ENCODE measurements at regions not wholly inside any gene's neighbourhood (a gene's known extent, or its start where the extent isn't known, plus 50 kb on each side); places are given as distances from the start of the nearest gene placed in this dataset.

GRCh38 chr1:90208949-90209348 lies 214.0 kb downstream of the ZNF326 start (continued):
- TF ChIP-seq AKAP8 (CRISPR knock-in tag; IDR thresholded peaks at IDR 0.05) (no peak), U2AF2 (IDR thresholded peaks at IDR 0.05; ENCODE audit: low read depth, low read length) (no peak), ZNF337 (CRISPR knock-in tag; IDR thresholded peaks at IDR 0.05; ENCODE audit: borderline replicate concordance, low read depth) (no peak), SP140L (CRISPR knock-in tag; IDR thresholded peaks at IDR 0.05; ENCODE audit: borderline replicate concordance) (no peak), ZBTB4 (CRISPR knock-in tag; IDR thresholded peaks at IDR 0.05; ENCODE audit: borderline replicate concordance) (no peak), ATF5 (CRISPR knock-in tag; IDR thresholded peaks at IDR 0.05; ENCODE audit: low read depth) (no peak)

GRCh38 chr1:90206260-90206659 lies 211.3 kb downstream of the ZNF326 start:
- Histone ChIP-seq H3K27ac (ENCODE audit: extremely low read length, insufficient read depth, low read length) (no peak overlapping the region), H4K20me1 (ENCODE audit: insufficient read depth, low read length) (no peaks in the 10 kb centered on the region), H3K9ac (ENCODE audit: insufficient read depth, low read depth, low read length) (no peak overlapping the region), H3K9me3 (ENCODE audit: low read length) (no peaks in the 10 kb centered on the region), H3K4me3 (replicated peaks in 1 of 3; ENCODE audit: insufficient read depth in 1 of 3, low read depth in 2 of 3, low read length in 3 of 3) (no peak overlapping the region), H2AFZ (ENCODE audit: low read length) (no peak overlapping the region), H3K36me3 (replicated peaks in 1 of 2; ENCODE audit: control insufficient read depth in 1 of 2, insufficient read depth in 2 of 2, low read length in 2 of 2) (no peaks in the 10 kb centered on the region), H3K27me3 (ENCODE audit: control insufficient read depth in 1 of 2, insufficient read depth in 2 of 2, low read length in 2 of 2) (no peaks in the 10 kb centered on the region), H3K79me2 (ENCODE audit: insufficient read depth, low read length) (no peaks in the 10 kb centered on the region), H3K4me1 (ENCODE audit: insufficient read depth, low read length) (no peaks in the 10 kb centered on the region), H3K4me2 (ENCODE audit: low read depth, low read length) (no peak overlapping the region)
- no peak for DNase-seq (ENCODE audit: low spot score)
- in situ Hi-C loops (cut with HindIII; ENCODE audit: extremely low pct_ligation_motif_present, low pct_unique_long_range_greater_than_20kb) (no loop called here), intact Hi-C loops (cut with micrococcal nuclease; ENCODE audit: unreplicated experiment) (loop anchor here (10.0 kb wide), 1 partner anchor 91 kb away; no protein-coding TSS in a partner anchor)
- no TSS peak for BruUV-seq (replicated peaks)
- POLR2A ChIA-PET, result no interaction called here
- CTCF ChIA-PET (ENCODE audit: low intra/inter-chr PET ratio, low total read pairs), result no interaction called here
- FAIRE-seq, result no peak
- ATAC-seq, result no peak
- no peak for TF ChIP-seq RBFOX2 (IDR thresholded peaks at IDR 0.05; ENCODE audit: low read depth, low read length)
- TF ChIP-seq ZNF253 (CRISPR knock-in tag; IDR thresholded peaks at IDR 0.05; ENCODE audit: borderline replicate concordance), result no peak
- no peak for TF ChIP-seq SAFB2 (CRISPR knock-in tag; IDR thresholded peaks at IDR 0.05; ENCODE audit: borderline replicate concordance, low read depth)
- no peak for TF ChIP-seq ZHX2 (IDR thresholded peaks at IDR 0.05; ENCODE audit: low read depth)
- TF ChIP-seq ZHX2 (CRISPR knock-in tag; IDR thresholded peaks at IDR 0.05; ENCODE audit: borderline replicate concordance), result no peak
- TF ChIP-seq FOXO1 (CRISPR knock-in tag; IDR thresholded peaks at IDR 0.05), result no peak
- TF ChIP-seq TCF12 (IDR thresholded peaks at IDR 0.05), result no peak
- TF ChIP-seq TCF12 (CRISPR knock-in tag; IDR thresholded peaks at IDR 0.05), result no peak

Measured in HepG2 (cell line).